ENCODE measurements at regions not wholly inside any gene's neighbourhood (a gene's known extent, or its start where the extent isn't known, plus 50 kb on each side); places are given as distances from the start of the nearest gene placed in this dataset.
A peak's percentile ranks its signal among the peaks of the same experiment; 100 is the strongest.
"Not testable (repeated sequence)": the region's sequence is repeated elsewhere in the genome, so short reads cannot be mapped to it uniquely, and the experiment has no call there.

GRCh38 chr4:137909529-137910309, 332.4 kb downstream of the SLC7A11 start:
- in situ Hi-C loops (cut with MboI; ENCODE audit: low pct_unique_long_range_greater_than_20kb, low sequenced_read_pairs), result no loop called here
- DNase-seq, result no peak

- in situ Hi-C loops (cut with MboI; ENCODE audit: low pct_unique_long_range_greater_than_20kb, low sequenced_read_pairs), result no loop called here
- DNase-seq, result no peak
Measured at GRCh38 chr4:137905930-137906329, 336.2 kb downstream of the SLC7A11 start.

- in situ Hi-C loops (cut with MboI; ENCODE audit: low pct_unique_long_range_greater_than_20kb, low sequenced_read_pairs), result no loop called here
- DNase-seq, result no peak
Measured at GRCh38 chr4:137901114-137901513, 341.0 kb downstream of the SLC7A11 start.

GRCh38 chr4:137896221-137896737, 345.9 kb downstream of the SLC7A11 start:
- no peak for DNase-seq
- in situ Hi-C loops (cut with MboI; ENCODE audit: low pct_unique_long_range_greater_than_20kb, low sequenced_read_pairs), result no loop called here

GRCh38 chr4:137895515-137895914, 346.6 kb downstream of the SLC7A11 start:
- DNase-seq; in situ Hi-C loops (cut with MboI; ENCODE audit: low pct_unique_long_range_greater_than_20kb, low sequenced_read_pairs): not testable (repeated sequence)

- DNase-seq, result no peak
- in situ Hi-C loops (cut with MboI; ENCODE audit: low pct_unique_long_range_greater_than_20kb, low sequenced_read_pairs), result no loop called here
Measured at GRCh38 chr4:137892134-137892533, 350.0 kb downstream of the SLC7A11 start.

- in situ Hi-C loops (cut with MboI; ENCODE audit: low pct_unique_long_range_greater_than_20kb, low sequenced_read_pairs), result no loop called here
- no peak for DNase-seq
Measured at GRCh38 chr4:137890812-137891211, 351.3 kb downstream of the SLC7A11 start.

GRCh38 chr4:137881641-137882040, 349.3 kb upstream of the PCDH18 start:
- in situ Hi-C loops (cut with MboI; ENCODE audit: low pct_unique_long_range_greater_than_20kb, low sequenced_read_pairs), result no loop called here
- no peak for DNase-seq

- DNase-seq; in situ Hi-C loops (cut with MboI; ENCODE audit: low pct_unique_long_range_greater_than_20kb, low sequenced_read_pairs): not testable (repeated sequence)
Measured at GRCh38 chr4:137868067-137868466, 335.8 kb upstream of the PCDH18 start.

- in situ Hi-C loops (cut with MboI; ENCODE audit: low pct_unique_long_range_greater_than_20kb, low sequenced_read_pairs), result no loop called here
- no peak for DNase-seq
Measured at GRCh38 chr4:137866671-137867070, 334.4 kb upstream of the PCDH18 start.

- in situ Hi-C loops (cut with MboI; ENCODE audit: low pct_unique_long_range_greater_than_20kb, low sequenced_read_pairs), result no loop called here
- peak; percentile 5 for DNase-seq
Measured at GRCh38 chr4:137861682-137862081, 329.4 kb upstream of the PCDH18 start.

GRCh38 chr4:137853424-137853823, 321.1 kb upstream of the PCDH18 start:
- DNase-seq, result no peak
- in situ Hi-C loops (cut with MboI; ENCODE audit: low pct_unique_long_range_greater_than_20kb, low sequenced_read_pairs), result no loop called here

- no peak for DNase-seq
- in situ Hi-C loops (cut with MboI; ENCODE audit: low pct_unique_long_range_greater_than_20kb, low sequenced_read_pairs), result no loop called here
Measured at GRCh38 chr4:137852326-137852725, 320.0 kb upstream of the PCDH18 start.

GRCh38 chr4:137851435-137851834, 319.1 kb upstream of the PCDH18 start:
- DNase-seq, result no peak

GRCh38 chr4:137827945-137828344, 295.7 kb upstream of the PCDH18 start:
- in situ Hi-C loops (cut with MboI; ENCODE audit: low pct_unique_long_range_greater_than_20kb, low sequenced_read_pairs); DNase-seq: not testable (repeated sequence)

More at GRCh38 chr4:137851435-137851834, 319.1 kb upstream of the PCDH18 start:
- in situ Hi-C loops (cut with MboI; ENCODE audit: low pct_unique_long_range_greater_than_20kb, low sequenced_read_pairs), result no loop called here

- in situ Hi-C loops (cut with MboI; ENCODE audit: low pct_unique_long_range_greater_than_20kb, low sequenced_read_pairs), result no loop called here
- DNase-seq, result no peak
Measured at GRCh38 chr4:137825505-137825904, 293.2 kb upstream of the PCDH18 start.

GRCh38 chr4:137823007-137823406, 290.7 kb upstream of the PCDH18 start:
- in situ Hi-C loops (cut with MboI; ENCODE audit: low pct_unique_long_range_greater_than_20kb, low sequenced_read_pairs), result no loop called here

GRCh38 chr4:137819964-137820383, 287.7 kb upstream of the PCDH18 start:
- DNase-seq, result peak; percentile 30
- in situ Hi-C loops (cut with MboI; ENCODE audit: low pct_unique_long_range_greater_than_20kb, low sequenced_read_pairs), result no loop called here

More at GRCh38 chr4:137823007-137823406, 290.7 kb upstream of the PCDH18 start:
- no peak for DNase-seq

GRCh38 chr4:137812258-137812657, 280.0 kb upstream of the PCDH18 start:
- DNase-seq, result no peak
- in situ Hi-C loops (cut with MboI; ENCODE audit: low pct_unique_long_range_greater_than_20kb, low sequenced_read_pairs), result no loop called here

- DNase-seq, result no peak
- in situ Hi-C loops (cut with MboI; ENCODE audit: low pct_unique_long_range_greater_than_20kb, low sequenced_read_pairs), result no loop called here
Measured at GRCh38 chr4:137806420-137806819, 274.1 kb upstream of the PCDH18 start.

All from KBM-7 (cell line).